ENCODE measurements at regions not wholly inside any gene's neighbourhood (a gene's known extent, or its start where the extent isn't known, plus 50 kb on each side); places are given as distances from the start of the nearest gene placed in this dataset.

DNA sequence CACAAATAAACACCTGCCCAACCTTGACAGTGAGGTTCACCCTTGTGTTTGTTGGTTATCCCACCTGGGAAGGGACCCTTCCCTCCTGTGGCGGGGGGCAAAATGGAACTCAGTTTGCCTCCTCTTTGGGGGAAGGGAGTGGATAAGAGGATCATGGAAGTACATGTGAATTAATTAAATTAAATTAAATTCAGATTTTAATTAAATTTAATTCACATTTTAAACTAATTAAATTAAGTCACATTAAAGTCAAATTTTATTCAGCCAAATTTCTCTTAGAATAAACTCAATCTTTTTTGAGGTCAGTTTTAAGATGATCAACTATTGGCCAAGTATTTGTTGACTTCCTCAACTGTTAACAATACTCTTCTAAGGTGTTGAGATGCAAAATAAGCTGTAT lies 252.4 kb upstream of the AJAP1 start:
- DNase-seq, result no peak

DNA sequence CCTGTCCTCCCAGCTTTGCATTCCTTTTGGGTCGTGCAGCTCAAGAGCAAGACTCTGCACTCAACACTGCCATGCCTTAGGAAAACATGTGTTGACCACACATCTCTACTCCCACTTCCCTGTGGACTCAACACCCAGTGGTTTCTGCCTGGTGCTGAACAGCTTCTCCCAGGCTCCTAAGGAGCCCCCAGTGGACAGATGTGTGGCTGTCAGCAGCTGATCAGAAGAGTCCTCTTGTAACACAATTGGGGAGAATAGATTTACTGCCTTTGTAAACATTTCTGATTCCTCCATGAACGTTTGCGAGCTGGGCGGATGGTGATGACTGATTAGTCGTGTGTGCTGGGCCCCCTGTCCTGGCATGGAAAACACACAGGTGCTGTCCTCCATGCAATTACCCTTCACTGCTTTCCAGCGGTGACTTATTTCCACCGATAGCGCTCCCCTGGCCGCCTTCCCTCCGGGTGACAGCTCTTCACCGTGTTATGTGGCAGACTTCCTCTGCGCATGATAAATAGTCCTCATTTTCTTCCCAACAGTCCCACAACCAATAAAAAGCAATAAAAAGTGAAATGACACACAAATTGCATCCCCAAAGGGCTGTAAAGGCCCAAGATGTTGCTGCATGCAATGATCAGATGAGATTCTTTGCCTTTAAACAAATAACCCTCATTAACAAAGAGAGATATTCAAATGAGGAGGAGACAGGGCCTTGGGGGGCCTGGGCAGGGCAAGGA lies 249.4 kb upstream of the AJAP1 start:
- no peak for DNase-seq

DNA sequence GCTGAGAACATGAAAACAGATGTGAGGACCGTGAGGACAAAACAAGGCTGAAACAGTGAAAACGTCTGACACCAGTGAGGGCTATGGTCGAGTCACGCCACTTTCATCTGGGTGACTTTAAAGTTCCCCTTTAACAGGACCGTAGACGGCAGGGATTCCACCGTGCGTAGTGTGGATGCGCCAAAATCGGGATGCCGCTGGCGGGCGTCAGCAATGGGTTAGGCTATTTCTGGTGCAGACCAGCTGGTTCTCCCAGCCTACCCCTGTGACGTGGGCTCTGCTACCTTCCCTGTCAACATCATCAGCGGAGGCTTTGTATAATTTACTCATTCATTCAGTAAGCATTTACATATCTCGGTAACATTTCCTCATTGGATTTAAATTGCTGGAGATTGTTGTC lies 246.6 kb upstream of the AJAP1 start:
- no peak for DNase-seq

DNA sequence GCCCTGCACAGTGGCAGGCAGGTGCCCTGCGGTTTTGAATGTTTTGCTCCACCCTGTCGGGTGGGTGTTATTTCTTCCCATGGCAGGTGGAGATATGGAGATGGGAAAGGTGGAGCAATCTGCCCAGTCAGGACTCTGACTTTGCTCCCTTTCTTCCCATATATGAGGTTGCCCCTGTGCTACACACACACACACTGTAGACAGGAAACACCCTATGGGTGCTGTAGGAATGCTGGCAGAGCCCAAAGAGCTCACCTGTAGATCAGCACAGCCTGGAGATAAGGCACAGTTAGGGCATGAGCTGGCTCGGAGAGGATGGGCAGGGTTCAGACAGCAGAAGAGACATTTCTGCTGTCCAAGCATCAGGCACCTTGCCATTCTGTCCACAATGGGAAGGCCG lies 246.0 kb upstream of the AJAP1 start:
- DNase-seq, result no peak

DNA sequence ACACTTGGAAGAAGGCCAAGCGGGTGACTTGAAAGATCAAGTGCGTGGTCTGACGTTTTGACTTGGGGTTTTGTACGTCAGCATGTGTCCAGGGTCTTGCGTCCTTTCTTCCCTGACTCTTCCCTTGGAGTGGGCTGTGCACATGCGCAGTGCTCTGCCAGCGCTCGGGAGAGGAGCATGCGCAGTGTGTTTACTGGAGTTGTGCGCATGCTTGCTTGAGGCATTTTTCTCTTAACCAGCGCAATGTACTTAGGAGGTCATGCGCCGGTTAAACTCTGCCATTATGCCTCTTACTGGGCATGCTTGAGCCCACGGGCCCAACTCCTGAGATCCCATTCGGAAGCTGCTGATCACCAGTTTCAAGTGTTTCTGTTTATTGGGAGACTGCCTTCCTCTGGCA lies 242.5 kb upstream of the AJAP1 start:
- DNase-seq, result no peak

- DNase-seq, result no peak
These were observed 238.9 kb upstream of the AJAP1 start for GRCh38 chr1:4415476-4415875.

- DNase-seq, result no peak
These were observed 238.2 kb upstream of the AJAP1 start for GRCh38 chr1:4416189-4416588.

DNA sequence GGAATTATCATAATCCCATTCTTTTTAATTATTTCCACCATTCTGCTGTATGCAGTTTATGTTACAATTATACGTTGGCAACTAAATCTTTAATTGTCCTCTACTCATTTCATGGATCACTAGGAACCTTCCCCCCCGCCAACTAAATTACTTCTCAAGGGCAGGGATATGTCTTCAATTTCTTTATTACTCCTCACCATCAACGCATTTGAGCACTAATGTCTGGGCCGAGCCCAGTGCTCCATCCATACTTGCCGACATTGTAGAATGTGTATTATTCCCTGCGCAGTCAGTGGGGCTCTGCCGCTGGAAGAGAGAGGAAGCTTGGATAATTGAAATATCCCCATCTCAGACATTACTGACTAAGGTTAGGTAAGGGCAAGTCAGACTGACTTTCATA lies 236.4 kb upstream of the AJAP1 start:
- no peak for DNase-seq

DNA sequence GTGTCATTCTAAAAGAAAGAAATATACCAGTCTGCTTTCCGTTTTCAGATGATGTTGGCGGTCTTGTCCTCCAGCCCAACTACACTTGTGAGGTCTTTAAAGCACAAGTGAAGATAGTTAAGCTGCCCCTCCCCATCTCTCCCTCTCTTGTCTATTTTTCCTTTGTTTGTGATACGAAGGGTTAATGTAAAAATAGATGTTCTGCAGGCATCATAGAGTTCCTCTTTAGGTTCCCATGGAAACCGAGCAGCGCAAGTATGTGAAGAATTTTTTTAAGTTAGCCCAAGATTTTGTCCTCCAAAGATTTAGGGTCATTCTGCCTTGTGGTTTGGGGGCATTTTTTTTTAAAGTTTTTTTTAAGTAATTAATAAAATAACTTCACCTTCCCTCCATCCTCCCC lies 232.4 kb upstream of the AJAP1 start:
- no peak for DNase-seq

DNA sequence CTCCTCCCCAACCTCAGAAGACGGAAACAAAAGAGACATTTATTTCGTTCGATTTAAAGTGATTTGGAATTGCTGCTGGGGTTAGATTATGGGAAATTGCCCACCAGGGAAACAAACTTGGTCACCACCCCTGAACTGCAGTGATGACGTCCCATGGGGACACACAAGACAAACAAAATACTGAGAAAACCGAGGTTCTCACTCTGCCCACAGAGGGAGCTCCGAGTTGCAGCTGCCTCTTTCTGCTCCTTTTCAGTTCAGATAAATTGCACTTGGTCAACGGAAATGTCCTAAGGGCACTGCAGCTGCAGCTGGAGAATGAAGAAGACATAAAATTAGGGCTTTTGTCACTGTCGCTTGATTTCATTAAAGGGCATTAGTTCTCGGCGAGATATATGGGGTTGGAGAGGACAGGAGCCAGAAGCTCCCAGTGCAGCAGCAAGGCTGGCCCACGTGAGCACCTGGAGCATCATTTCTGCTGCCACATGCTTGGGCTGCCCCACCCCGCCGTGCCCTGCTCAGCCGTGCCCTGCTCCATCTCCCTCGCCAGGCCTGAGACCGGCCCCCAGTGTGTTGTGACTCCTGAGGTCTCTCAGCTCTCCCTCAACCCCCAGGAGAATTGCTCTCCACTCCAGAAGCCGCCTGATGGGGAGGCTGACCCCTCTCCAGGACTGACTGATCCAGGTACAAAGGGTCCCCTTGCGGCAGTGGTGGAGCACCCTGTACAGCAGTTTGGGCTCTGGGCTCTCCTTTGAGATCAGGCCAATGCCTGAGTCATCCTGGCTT lies 231.7 kb upstream of the AJAP1 start:
- no peak for DNase-seq

GRCh38 chr1:4424254-4424653 lies 230.2 kb upstream of the AJAP1 start:
- no peak for DNase-seq

DNA sequence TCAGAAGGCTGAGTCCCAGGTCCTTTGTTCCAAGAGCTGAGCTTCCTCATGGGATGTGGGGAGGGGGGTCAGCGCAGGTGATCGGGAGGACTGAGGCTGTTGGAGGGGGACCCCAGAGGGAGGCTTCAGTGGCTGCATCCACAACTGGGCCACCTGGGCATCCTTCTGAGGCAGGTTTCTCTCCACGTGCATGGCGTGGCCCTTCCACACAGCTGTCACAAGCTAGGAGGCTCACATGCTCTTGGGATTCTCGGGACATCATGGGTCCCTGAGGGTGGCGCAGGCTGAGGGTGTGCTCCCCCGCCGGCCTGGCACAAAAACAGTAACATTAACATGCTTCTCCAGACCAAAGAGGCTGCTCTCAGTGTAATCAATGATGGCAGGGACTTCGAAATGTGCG lies 229.6 kb upstream of the AJAP1 start:
- no peak for DNase-seq

GRCh38 chr1:4425892-4426291 lies 228.5 kb upstream of the AJAP1 start:
- no peak for DNase-seq

- no peak for DNase-seq
These were observed 225.7 kb upstream of the AJAP1 start for GRCh38 chr1:4428711-4429110.

- DNase-seq, result no peak
These were observed 223.7 kb upstream of the AJAP1 start for GRCh38 chr1:4430406-4431365.

DNA sequence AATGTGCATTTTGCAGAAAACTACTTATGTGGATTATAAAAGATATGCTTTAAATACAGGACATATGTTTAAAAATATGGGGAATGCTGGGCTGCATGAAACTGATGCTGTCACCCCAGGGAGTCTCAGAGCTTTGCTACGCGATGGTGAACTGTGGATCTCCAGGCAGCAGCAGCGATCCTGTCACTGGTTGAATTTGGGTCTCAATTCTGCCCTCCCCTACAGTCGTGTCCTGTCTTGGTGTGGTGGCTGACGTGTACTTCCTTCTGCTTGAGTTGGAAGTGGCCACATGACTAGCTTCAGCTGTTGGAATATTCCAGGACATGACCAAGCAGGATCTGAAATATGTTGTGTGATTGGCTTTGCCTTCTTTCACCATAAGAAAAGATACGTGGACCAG lies 222.9 kb upstream of the AJAP1 start:
- DNase-seq, result no peak

DNA sequence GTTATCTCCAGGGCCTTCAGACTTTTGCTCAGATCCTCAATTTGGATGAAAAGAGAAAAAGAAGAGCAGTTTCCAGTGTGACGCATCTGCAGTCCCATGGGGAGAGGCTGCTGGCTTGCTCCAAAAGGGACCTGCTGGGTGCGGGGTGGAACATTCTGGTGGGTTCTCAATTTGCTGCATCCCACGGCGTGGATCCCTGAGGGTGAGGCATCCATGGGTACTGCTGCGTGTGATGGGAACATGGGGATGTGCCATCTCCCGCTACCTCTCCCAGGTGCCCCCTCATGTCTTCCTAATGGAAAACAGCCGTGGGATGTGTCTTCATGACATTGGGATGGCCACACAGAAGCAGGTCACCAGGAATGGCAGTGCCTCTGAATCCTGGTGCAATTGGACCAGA lies 221.3 kb upstream of the AJAP1 start:
- no peak for DNase-seq

GRCh38 chr1:4444086-4444485 lies 210.3 kb upstream of the AJAP1 start:
- no peak for DNase-seq

DNA sequence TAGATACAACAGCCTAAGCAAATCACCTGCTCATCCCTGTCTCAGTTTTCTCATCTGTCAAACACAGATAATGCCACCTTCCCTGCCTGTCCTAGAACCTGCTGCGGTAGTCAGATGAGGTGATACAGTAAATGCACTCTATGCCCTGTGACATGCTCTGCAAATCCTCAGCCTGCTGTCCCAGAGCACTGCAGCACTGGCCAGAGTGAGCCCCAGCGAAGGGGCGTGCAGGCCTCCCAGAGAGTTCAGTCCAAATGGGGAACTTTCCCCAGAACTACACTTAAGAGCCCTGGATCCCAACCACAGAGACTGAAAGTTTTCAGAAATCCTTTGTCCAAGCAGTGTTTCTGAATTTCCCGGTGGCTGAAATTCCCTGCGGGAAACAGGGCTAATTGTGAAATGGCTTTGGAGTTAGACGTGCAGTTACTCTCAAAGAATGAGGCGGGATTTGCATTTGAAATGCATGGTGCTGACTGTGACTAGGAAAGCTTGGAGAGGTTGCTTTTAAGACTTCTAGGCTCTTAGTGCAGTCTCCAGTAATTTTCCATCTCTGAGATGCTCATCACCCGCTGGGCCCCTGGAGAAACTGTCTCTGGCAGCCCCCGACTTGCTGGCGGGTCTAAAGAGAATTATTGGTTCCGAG lies 206.5 kb upstream of the AJAP1 start:
- no peak for DNase-seq

GRCh38 chr1:4449972-4450371 lies 204.4 kb upstream of the AJAP1 start:
- DNase-seq, result no peak

DNA sequence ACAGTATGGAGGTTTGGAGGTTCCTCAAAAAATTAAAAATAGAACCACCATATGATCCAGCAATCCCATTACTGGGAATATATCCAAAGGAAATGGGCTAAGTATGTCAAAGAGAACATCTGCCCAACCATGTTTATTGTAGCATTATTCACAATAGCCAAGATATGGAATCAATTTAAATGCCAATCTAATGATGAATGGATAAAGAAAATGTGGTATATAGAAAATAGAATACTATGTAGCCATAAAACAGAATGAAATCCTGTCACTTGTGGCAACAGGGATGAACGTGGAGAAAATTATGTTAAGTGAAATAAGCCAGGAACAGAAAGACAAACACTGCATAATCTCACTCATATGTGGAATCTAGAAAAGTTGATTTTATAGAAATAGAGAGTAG lies 201.7 kb upstream of the AJAP1 start:
- no peak for DNase-seq

GRCh38 chr1:4460052-4460451 lies 194.4 kb upstream of the AJAP1 start:
- no peak for DNase-seq

- DNase-seq, result no peak
These were observed 193.8 kb upstream of the AJAP1 start for GRCh38 chr1:4460651-4461050.
